H9 (cell line): ENCODE measurements at regions not wholly inside any gene's neighbourhood (a gene's known extent, or its start where the extent isn't known, plus 50 kb on each side); places are given as distances from the start of the nearest gene placed in this dataset.

Experiments
- DNase-seq: peaks from one replicate; pipeline ENCODE4 v3.0.0-alpha.2; 2017
- H2AFZ ChIP-seq: one replicate; pipeline ENCODE4 v1.6.1; 2013; ENCODE audit warnings: mild to moderate bottlenecking, low read length, control low read depth, moderate library complexity
- H2AK5ac ChIP-seq: 2 replicates; pipeline ENCODE4 v1.6.1; 2013; ENCODE audit warnings: low read length, control low read depth, mixed read lengths; ENCODE audit not compliant: insufficient read length
- H2BK120ac ChIP-seq: one replicate; pipeline ENCODE4 v1.6.1; 2013; ENCODE audit warnings: low read depth, mild to moderate bottlenecking, low read length, control low read depth, inconsistent platforms; ENCODE audit not compliant: poor library complexity, severe bottlenecking
- H2BK12ac ChIP-seq: 2 replicates; pipeline ENCODE4 v1.6.1; 2013; ENCODE audit warnings: low read length, control low read depth, mixed read lengths, low read depth; ENCODE audit not compliant: insufficient read length
- H2BK15ac ChIP-seq: 2 replicates; pipeline ENCODE4 v1.6.1; 2013; ENCODE audit warnings: low read depth, low read length, control low read depth
- H2BK20ac ChIP-seq: one replicate; pipeline ENCODE4 v1.6.1; 2013; ENCODE audit warnings: low read depth, mild to moderate bottlenecking, low read length, control low read depth, inconsistent platforms; ENCODE audit not compliant: poor library complexity, severe bottlenecking
- H2BK5ac ChIP-seq: 2 replicates; pipeline ENCODE4 v1.6.1; 2013; ENCODE audit warnings: low read length, control low read depth, mixed read lengths; ENCODE audit not compliant: insufficient read length
- H3K14ac ChIP-seq: 2 replicates; pipeline ENCODE4 v1.6.1; 2013; ENCODE audit warnings: low read length, control low read depth; ENCODE audit not compliant: insufficient read depth
- H3K18ac ChIP-seq: 2 replicates; pipeline ENCODE4 v1.6.1; 2013; ENCODE audit warnings: low read depth, mild to moderate bottlenecking, mixed read lengths, low read length, control low read depth; ENCODE audit not compliant: insufficient read length
- H3K23ac ChIP-seq: 2 replicates; pipeline ENCODE4 v1.6.1; 2013; ENCODE audit warnings: low read length, control low read depth, mixed read lengths, low read depth; ENCODE audit not compliant: insufficient read length
- H3K23me2 ChIP-seq: 2 replicates; pipeline ENCODE4 v1.6.1; 2013; ENCODE audit warnings: low read depth, mild to moderate bottlenecking, mixed read lengths, low read length, control low read depth; ENCODE audit not compliant: insufficient read length, poor library complexity, severe bottlenecking
- H3K27ac ChIP-seq: 2 replicates; pipeline ENCODE4 v1.5.1; 2013; ENCODE audit warnings: low read length, control low read depth, mixed read lengths, low read depth; ENCODE audit not compliant: insufficient read length
- H3K27me3 ChIP-seq: 2 replicates; pipeline ENCODE4 v1.6.1; 2013; ENCODE audit warnings: low read length, control low read depth, inconsistent platforms; ENCODE audit not compliant: insufficient read depth
- H3K4ac ChIP-seq: 2 replicates; pipeline ENCODE4 v1.6.1; 2013; ENCODE audit warnings: low read depth, mild to moderate bottlenecking, control low read depth, inconsistent platforms, low read length, moderate library complexity
- H3K4me1 ChIP-seq: 2 replicates; pipeline ENCODE4 v1.6.1; 2013; ENCODE audit warnings: low read length, control low read depth, inconsistent platforms; ENCODE audit not compliant: insufficient read depth
- H3K4me2 ChIP-seq: 2 replicates; pipeline ENCODE4 v1.6.1; 2013; ENCODE audit warnings: low read length, control low read depth, mixed read lengths; ENCODE audit not compliant: insufficient read length, insufficient read depth
- H3K56ac ChIP-seq: 2 replicates; pipeline ENCODE4 v1.6.1; 2013; ENCODE audit warnings: low read depth, mild to moderate bottlenecking, mixed read lengths, low read length, control low read depth; ENCODE audit not compliant: insufficient read length
- H3K79me1 ChIP-seq: 2 replicates; pipeline ENCODE4 v1.6.1; 2013; ENCODE audit warnings: low read depth, mild to moderate bottlenecking, moderate library complexity, low read length, control low read depth, inconsistent platforms; ENCODE audit not compliant: insufficient read depth, poor library complexity, severe bottlenecking
- H3K79me2 ChIP-seq: 2 replicates; pipeline ENCODE4 v1.6.1; 2013; ENCODE audit warnings: low read length, control low read depth, inconsistent platforms; ENCODE audit not compliant: insufficient read depth
- H3K9ac ChIP-seq: 2 replicates; pipeline ENCODE4 v1.6.1; 2013; ENCODE audit warnings: low read length, control low read depth, mixed read lengths; ENCODE audit not compliant: insufficient read length; ENCODE audit errors: extremely low read depth
- H3K9me3 ChIP-seq: one replicate; pipeline ENCODE4 v1.6.1; 2013; ENCODE audit warnings: low read depth, low read length, inconsistent platforms; ENCODE audit not compliant: control insufficient read depth
- H3T11ph ChIP-seq: one replicate; pipeline ENCODE4 v1.6.1; 2013; ENCODE audit warnings: mild to moderate bottlenecking, low read length, control low read depth, inconsistent platforms
- H4K20me1 ChIP-seq: one replicate; pipeline ENCODE4 v1.6.1; 2013; ENCODE audit not compliant: control insufficient read depth, insufficient read length, insufficient read depth
- H4K5ac ChIP-seq: 2 replicates; pipeline ENCODE4 v1.6.1; 2013; ENCODE audit warnings: low read depth, mild to moderate bottlenecking, mixed read lengths, low read length, control low read depth; ENCODE audit not compliant: insufficient read length
- H4K8ac ChIP-seq: replicated peaks from 2 replicates; pipeline ENCODE4 v1.6.1; 2013; ENCODE audit warnings: low read length, control low read depth, mixed read lengths, low read depth; ENCODE audit not compliant: insufficient read length
- H4K91ac ChIP-seq: 2 replicates; pipeline ENCODE4 v1.6.1; 2013; ENCODE audit warnings: low read depth, mild to moderate bottlenecking, moderate library complexity, mixed read lengths, low read length, control low read depth; ENCODE audit not compliant: insufficient read length
- H3K27ac Mint-ChIP-seq, 3 experiments: 2 replicates in 2 of 3; 3 replicates in 1 of 3; pipeline ENCODE4 v1.8.0; 2020 to 2021; ENCODE audit warnings: mixed read lengths in 3 of 3, mild to moderate bottlenecking in 1 of 3, moderate library complexity in 1 of 3
- H3K27me3 Mint-ChIP-seq: 2 replicates; pipeline ENCODE4 v1.8.0; 2021; ENCODE audit warnings: low read depth, mild to moderate bottlenecking, moderate library complexity, mixed read lengths
- H3K36me3 Mint-ChIP-seq, 3 experiments: 2 replicates in 2 of 3; 3 replicates in 1 of 3; pipeline ENCODE4 v1.8.0; 2020 to 2021; ENCODE audit warnings: low read depth in 3 of 3, mixed read lengths in 3 of 3; ENCODE audit not compliant: insufficient read depth in 1 of 3
- H3K4me1 Mint-ChIP-seq, 2 experiments: 2 replicates each; pipeline ENCODE4 v1.8.0; 2020; ENCODE audit warnings: mixed read lengths in 2 of 2
- H3K4me3 Mint-ChIP-seq, 2 experiments: 2 replicates in 1 of 2; 3 replicates in 1 of 2; pipeline ENCODE4 v1.8.0; 2020 to 2021; ENCODE audit warnings: mild to moderate bottlenecking in 2 of 2, mixed read lengths in 2 of 2, moderate library complexity in 1 of 2
- H3K9me3 Mint-ChIP-seq, 2 experiments: 2 replicates in 1 of 2; 3 replicates in 1 of 2; pipeline ENCODE4 v1.8.0; 2020; ENCODE audit warnings: mild to moderate bottlenecking in 2 of 2, mixed read lengths in 2 of 2, moderate library complexity in 1 of 2
- WGBS: extraction: QIAGEN DNeasy Blood & Tissue Kit; methylation state at CpG from one replicate; pipeline ENCODE4 v1.1.7; 2013; ENCODE audit warnings: missing lambda C conversion rate, low lambda C conversion rate, mixed read lengths; ENCODE audit not compliant: insufficient read length; ENCODE audit errors: extremely low coverage; 5-methylcytosine and 5-hydroxymethylcytosine counted together
- TF ChIP-seq, protein P1 (sequence below): fragments of 200-600 bp; sonication (generic); conservative IDR thresholded peaks from 3 replicates; pipeline ENCODE4 v1.8.0; 2021; ENCODE audit warnings: antibody characterized with exemption, mild to moderate bottlenecking

DNA sequence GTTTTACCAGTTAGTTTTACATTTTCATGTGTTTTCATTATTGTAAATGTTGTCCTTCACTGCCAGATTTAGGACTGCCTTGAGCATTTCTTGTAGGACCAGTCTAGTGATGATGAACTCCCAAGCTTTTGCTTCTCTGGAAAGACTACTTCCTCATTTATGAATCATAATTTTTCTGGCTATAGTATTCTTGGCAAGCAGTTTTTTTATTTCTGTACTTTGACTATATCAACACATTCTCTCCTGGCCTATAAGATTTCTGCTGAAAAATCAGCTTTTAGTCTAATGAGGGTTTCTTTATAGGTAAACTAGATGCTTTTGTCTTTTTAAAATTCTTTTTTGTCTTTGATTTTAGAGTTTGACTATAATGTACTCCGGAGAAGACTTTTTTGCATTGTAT lies 256.8 kb upstream of the GRAMD2B start:
- Histone ChIP-seq H2BK15ac (no peak overlapping the region), H3K27ac (no peak overlapping the region), H3K56ac (no peak overlapping the region), H3K9ac (no peak overlapping the region), H3K14ac (no peak overlapping the region), H3K23me2 (no peaks in the 10 kb centered on the region), H3K18ac (no peak overlapping the region), H3K23ac (no peak overlapping the region), H3K9me3 (no peaks in the 10 kb centered on the region), H2BK5ac (no peak overlapping the region), H3K27me3 (no peaks in the 10 kb centered on the region), H4K5ac (no peak overlapping the region), H4K20me1 (no peaks in the 10 kb centered on the region), H3K4me1 (no peaks in the 10 kb centered on the region), H2BK20ac (no peak overlapping the region), H3K79me2 (no peaks in the 10 kb centered on the region), H3K4me2 (no peak overlapping the region), H3K79me1 (no peaks in the 10 kb centered on the region), H4K91ac (no peak overlapping the region), H4K8ac (no peak overlapping the region), H3T11ph (no peak overlapping the region), H2AFZ (no peak overlapping the region), H2BK12ac (no peak overlapping the region), H3K4ac (no peak overlapping the region), H2BK120ac (no peak overlapping the region), H2AK5ac (no peak overlapping the region)
- H3K27ac Mint-ChIP-seq: no peak overlapping the region
- TF ChIP-seq, protein P1, sequence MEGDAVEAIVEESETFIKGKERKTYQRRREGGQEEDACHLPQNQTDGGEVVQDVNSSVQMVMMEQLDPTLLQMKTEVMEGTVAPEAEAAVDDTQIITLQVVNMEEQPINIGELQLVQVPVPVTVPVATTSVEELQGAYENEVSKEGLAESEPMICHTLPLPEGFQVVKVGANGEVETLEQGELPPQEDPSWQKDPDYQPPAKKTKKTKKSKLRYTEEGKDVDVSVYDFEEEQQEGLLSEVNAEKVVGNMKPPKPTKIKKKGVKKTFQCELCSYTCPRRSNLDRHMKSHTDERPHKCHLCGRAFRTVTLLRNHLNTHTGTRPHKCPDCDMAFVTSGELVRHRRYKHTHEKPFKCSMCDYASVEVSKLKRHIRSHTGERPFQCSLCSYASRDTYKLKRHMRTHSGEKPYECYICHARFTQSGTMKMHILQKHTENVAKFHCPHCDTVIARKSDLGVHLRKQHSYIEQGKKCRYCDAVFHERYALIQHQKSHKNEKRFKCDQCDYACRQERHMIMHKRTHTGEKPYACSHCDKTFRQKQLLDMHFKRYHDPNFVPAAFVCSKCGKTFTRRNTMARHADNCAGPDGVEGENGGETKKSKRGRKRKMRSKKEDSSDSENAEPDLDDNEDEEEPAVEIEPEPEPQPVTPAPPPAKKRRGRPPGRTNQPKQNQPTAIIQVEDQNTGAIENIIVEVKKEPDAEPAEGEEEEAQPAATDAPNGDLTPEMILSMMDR: no peak
- H3K4me1 Mint-ChIP-seq: no peaks in the 10 kb centered on the region
- H3K9me3 Mint-ChIP-seq: peaks cover 15% of the 10 kb centered on the region in 2 experiments
- H3K4me3 Mint-ChIP-seq: no peak overlapping the region
- no peaks in the 10 kb centered on the region for H3K27me3 Mint-ChIP-seq
- no peak for DNase-seq
- no CpG with 5 or more reads among the region's 1 CpG for WGBS
- H3K36me3 Mint-ChIP-seq: peaks cover 0 to 22% (median 7%) of the 10 kb centered on the region in 3 experiments; a peak in 4 of 7 replicates
